Neural progenitor cell (in vitro differentiated cells): ENCODE measurements at regions not wholly inside any gene's neighbourhood (a gene's known extent, or its start where the extent isn't known, plus 50 kb on each side); places are given as distances from the start of the nearest gene placed in this dataset.

Experiments used
- DNase-seq: peaks from one replicate; pipeline ENCODE4 v3.0.0-alpha.2; 2016; ENCODE audit warnings: low spot score
- H2AFZ ChIP-seq: fragments of 200-600 bp; sonication (generic); replicated peaks from 2 replicates; pipeline ENCODE4 v1.6.1; 2016; ENCODE audit warnings: antibody characterized with exemption
- H3F3A ChIP-seq: fragments of 200-600 bp; sonication (generic); 2 replicates; pipeline ENCODE4 v1.6.1; 2016; ENCODE audit warnings: antibody characterized with exemption, low read depth
- H3K27ac ChIP-seq: fragments of 200-600 bp; sonication (generic); 2 replicates; pipeline ENCODE4 v1.5.1; 2016; ENCODE audit warnings: mild to moderate bottlenecking
- H3K27me3 ChIP-seq: fragments of 200-600 bp; sonication (generic); 2 replicates; pipeline ENCODE4 v1.6.1; 2016; ENCODE audit warnings: mild to moderate bottlenecking, moderate library complexity
- H3K36me3 ChIP-seq: fragments of 200-600 bp; sonication (generic); 2 replicates; pipeline ENCODE4 v1.5.1; 2016
- H3K4me1 ChIP-seq: fragments of 200-600 bp; sonication (generic); 2 replicates; pipeline ENCODE4 v1.6.1; 2016; ENCODE audit warnings: mixed run types
- H3K4me2 ChIP-seq: fragments of 200-600 bp; sonication (generic); 2 replicates; pipeline ENCODE4 v1.6.1; 2016
- H3K4me3 ChIP-seq: fragments of 200-600 bp; sonication (generic); 2 replicates; pipeline ENCODE4 v1.5.1; 2016
- H3K79me2 ChIP-seq: fragments of 200-600 bp; sonication (generic); 2 replicates; pipeline ENCODE4 v1.6.1; 2016; ENCODE audit warnings: low read depth
- H3K9ac ChIP-seq: fragments of 200-600 bp; sonication (generic); 2 replicates; pipeline ENCODE4 v1.6.1; 2016
- H3K9me3 ChIP-seq: fragments of 200-600 bp; sonication (generic); 2 replicates; pipeline ENCODE4 v1.5.1; 2016; ENCODE audit warnings: low read depth
- H4K20me1 ChIP-seq: fragments of 200-600 bp; sonication (generic); 2 replicates; pipeline ENCODE4 v1.6.1; 2016; ENCODE audit warnings: low read depth
- H3K27ac Mint-ChIP-seq: 3 replicates; pipeline ENCODE4 v1.8.0; 2021; ENCODE audit warnings: mixed read lengths
- H3K27me3 Mint-ChIP-seq: 2 replicates; pipeline ENCODE4 v1.8.0; 2022; ENCODE audit warnings: low read depth, mild to moderate bottlenecking, inconsistent platforms, moderate library complexity, mixed read lengths; ENCODE audit not compliant: insufficient read depth
- H3K36me3 Mint-ChIP-seq: 3 replicates; pipeline ENCODE4 v1.8.0; 2021; ENCODE audit warnings: mixed read lengths
- H3K4me1 Mint-ChIP-seq: 3 replicates; pipeline ENCODE4 v1.8.0; 2021; ENCODE audit warnings: mixed read lengths
- H3K4me3 Mint-ChIP-seq: 3 replicates; pipeline ENCODE4 v1.8.0; 2021; ENCODE audit warnings: mild to moderate bottlenecking, moderate library complexity, mixed read lengths
- H3K9me3 Mint-ChIP-seq: 3 replicates; pipeline ENCODE4 v1.8.0; 2020; ENCODE audit warnings: mixed read lengths
- EZH2 ChIP-seq: fragments of 200-600 bp; sonication (generic); IDR thresholded peaks from 2 replicates; pipeline ENCODE4 v1.6.1; 2017; ENCODE audit warnings: antibody characterized with exemption, mild to moderate bottlenecking, moderate library complexity
- EZH2phosphoT487 ChIP-seq: fragments of 200-600 bp; sonication (generic); IDR thresholded peaks from 2 replicates; pipeline ENCODE4 v1.6.1; 2017; ENCODE audit warnings: antibody characterized with exemption
- TF ChIP-seq, protein P1 (sequence below): fragments of 200-600 bp; sonication (generic); IDR thresholded peaks from 2 replicates; pipeline ENCODE4 v1.5.1; 2017; ENCODE audit warnings: antibody characterized with exemption, mild to moderate bottlenecking

- no peaks in the 10 kb centered on the region for H3K9me3 Mint-ChIP-seq
- no peaks in the 10 kb centered on the region for H3K36me3 ChIP-seq
- TF ChIP-seq, protein P1, sequence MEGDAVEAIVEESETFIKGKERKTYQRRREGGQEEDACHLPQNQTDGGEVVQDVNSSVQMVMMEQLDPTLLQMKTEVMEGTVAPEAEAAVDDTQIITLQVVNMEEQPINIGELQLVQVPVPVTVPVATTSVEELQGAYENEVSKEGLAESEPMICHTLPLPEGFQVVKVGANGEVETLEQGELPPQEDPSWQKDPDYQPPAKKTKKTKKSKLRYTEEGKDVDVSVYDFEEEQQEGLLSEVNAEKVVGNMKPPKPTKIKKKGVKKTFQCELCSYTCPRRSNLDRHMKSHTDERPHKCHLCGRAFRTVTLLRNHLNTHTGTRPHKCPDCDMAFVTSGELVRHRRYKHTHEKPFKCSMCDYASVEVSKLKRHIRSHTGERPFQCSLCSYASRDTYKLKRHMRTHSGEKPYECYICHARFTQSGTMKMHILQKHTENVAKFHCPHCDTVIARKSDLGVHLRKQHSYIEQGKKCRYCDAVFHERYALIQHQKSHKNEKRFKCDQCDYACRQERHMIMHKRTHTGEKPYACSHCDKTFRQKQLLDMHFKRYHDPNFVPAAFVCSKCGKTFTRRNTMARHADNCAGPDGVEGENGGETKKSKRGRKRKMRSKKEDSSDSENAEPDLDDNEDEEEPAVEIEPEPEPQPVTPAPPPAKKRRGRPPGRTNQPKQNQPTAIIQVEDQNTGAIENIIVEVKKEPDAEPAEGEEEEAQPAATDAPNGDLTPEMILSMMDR, result no peak
- no peak for TF ChIP-seq EZH2
- TF ChIP-seq EZH2phosphoT487, result no peak
- H3K4me3 ChIP-seq, result no peak overlapping the region
- no peaks in the 10 kb centered on the region for H3K27me3 ChIP-seq
- H3K4me3 Mint-ChIP-seq, result no peak overlapping the region
- H3K27ac ChIP-seq, result no peak overlapping the region
- H3K4me1 Mint-ChIP-seq, result no peaks in the 10 kb centered on the region
- H4K20me1 ChIP-seq, result no peaks in the 10 kb centered on the region
- no peaks in the 10 kb centered on the region for H3K9me3 ChIP-seq
- peaks cover 6% of the 10 kb centered on the region for H3K4me1 ChIP-seq
- H2AFZ ChIP-seq, result no peak overlapping the region
- no peaks in the 10 kb centered on the region for H3K79me2 ChIP-seq
- no peaks in the 10 kb centered on the region for H3K36me3 Mint-ChIP-seq
- H3K27me3 Mint-ChIP-seq, result peaks cover 5% of the 10 kb centered on the region
- no peak overlapping the region for H3K9ac ChIP-seq
- no peak overlapping the region for H3K4me2 ChIP-seq
- DNase-seq, result no peak
- no peaks in the 10 kb centered on the region for H3F3A ChIP-seq
- peak overlapping the region; percentile 42 for H3K27ac Mint-ChIP-seq
Observed at GRCh38 chr1:229984310-229984991, 82.6 kb upstream of the GALNT2 start.

GRCh38 chr1:229984992-229985612 is 81.9 kb upstream of the GALNT2 start:
- DNase-seq, result no peak
- H3K36me3 ChIP-seq, result no peaks in the 10 kb centered on the region
- H4K20me1 ChIP-seq, result no peaks in the 10 kb centered on the region
- H3K4me1 ChIP-seq, result peaks cover 6% of the 10 kb centered on the region
- Mint-ChIP-seq H3K4me3 (no peak overlapping the region), H3K4me1 (no peaks in the 10 kb centered on the region), H3K36me3 (no peaks in the 10 kb centered on the region), H3K27ac (no peak overlapping the region), H3K27me3 (peaks cover 5% of the 10 kb centered on the region), H3K9me3 (no peaks in the 10 kb centered on the region)
- no peak overlapping the region for H3K4me2 ChIP-seq
- no peaks in the 10 kb centered on the region for H3K9me3 ChIP-seq
- no peak overlapping the region for H3K9ac ChIP-seq
- H3K27me3 ChIP-seq, result no peaks in the 10 kb centered on the region
- no peak overlapping the region for H3K4me3 ChIP-seq
- H2AFZ ChIP-seq, result no peak overlapping the region
- no peaks in the 10 kb centered on the region for H3F3A ChIP-seq
- no peaks in the 10 kb centered on the region for H3K79me2 ChIP-seq
- TF ChIP-seq, protein P1, result no peak
- no peak for TF ChIP-seq EZH2
- TF ChIP-seq EZH2phosphoT487, result no peak
- H3K27ac ChIP-seq, result no peak overlapping the region

GRCh38 chr1:229985613-229986010 is 81.4 kb upstream of the GALNT2 start:
- H3K9me3 Mint-ChIP-seq, result no peaks in the 10 kb centered on the region
- Histone ChIP-seq H3K4me1 (peaks cover 6% of the 10 kb centered on the region), H3K9me3 (no peaks in the 10 kb centered on the region), H3K27ac (no peak overlapping the region), H3K4me3 (no peak overlapping the region), H4K20me1 (no peaks in the 10 kb centered on the region), H3K9ac (no peak overlapping the region), H3K4me2 (no peak overlapping the region), H3F3A (no peaks in the 10 kb centered on the region), H3K36me3 (no peaks in the 10 kb centered on the region), H3K79me2 (no peaks in the 10 kb centered on the region), H3K27me3 (no peaks in the 10 kb centered on the region), H2AFZ (no peak overlapping the region)
- no peak for TF ChIP-seq EZH2phosphoT487
- TF ChIP-seq, protein P1, result no peak
- no peak for TF ChIP-seq EZH2
- no peak for DNase-seq
- no peaks in the 10 kb centered on the region for H3K4me1 Mint-ChIP-seq
- no peak overlapping the region for H3K27ac Mint-ChIP-seq
- peaks cover 7% of the 10 kb centered on the region for H3K27me3 Mint-ChIP-seq
- no peaks in the 10 kb centered on the region for H3K36me3 Mint-ChIP-seq
- no peak overlapping the region for H3K4me3 Mint-ChIP-seq
